Stimulated activated naive B cell treated with anti-CD40 and anti-IgM and Interleukin-4, amounts not matched to agents 10 μg/mL and 1 μg/mL and 100 μg/mL, for 72 hours (primary cell): ENCODE measurements at regions not wholly inside any gene's neighbourhood (a gene's known extent, or its start where the extent isn't known, plus 50 kb on each side); places are given as distances from the start of the nearest gene placed in this dataset.
"Not testable (repeated sequence)": the region's sequence is repeated elsewhere in the genome, so short reads cannot be mapped to it uniquely, and the experiment has no call there.

Experiments
- ATAC-seq, 2 donors: fragments of 150-1000 bp; cut with Tn5 transposase; replicated peaks; 2 replicates each; pipeline ENCODE4 v1.10.0; 2021; ENCODE audit warnings: moderate library complexity in 1 of 2
- DNase-seq: peaks from one replicate; pipeline ENCODE4 v3.0.0; 2021
- H3K27ac Mint-ChIP-seq: one replicate; pipeline ENCODE4 v1.8.0; 2022; ENCODE audit warnings: mild to moderate bottlenecking, mixed read lengths
- H3K27me3 Mint-ChIP-seq, 2 donors: one replicate each; pipeline ENCODE4 v1.8.0; 2022; ENCODE audit warnings: mixed read lengths in 2 of 2
- H3K36me3 Mint-ChIP-seq, 2 donors: one replicate each; pipeline ENCODE4 v1.8.0; 2022; ENCODE audit warnings: mixed read lengths in 2 of 2, mild to moderate bottlenecking in 1 of 2
- H3K4me1 Mint-ChIP-seq, 2 donors: one replicate each; pipeline ENCODE4 v1.8.0; 2022; ENCODE audit warnings: mixed read lengths in 2 of 2, mild to moderate bottlenecking in 1 of 2
- H3K4me3 Mint-ChIP-seq, 2 donors: one replicate each; pipeline ENCODE4 v1.8.0; 2022; ENCODE audit warnings: mild to moderate bottlenecking in 2 of 2, mixed read lengths in 2 of 2, moderate library complexity in 1 of 2
- H3K9me3 Mint-ChIP-seq, 2 donors: one replicate each; pipeline ENCODE4 v1.8.0; 2022; ENCODE audit warnings: mixed read lengths in 2 of 2, mild to moderate bottlenecking in 1 of 2

- no peak for ATAC-seq
- H3K9me3 Mint-ChIP-seq: no peaks in the 10 kb centered on the region
- H3K4me1 Mint-ChIP-seq: no peaks in the 10 kb centered on the region
- H3K36me3 Mint-ChIP-seq: peaks cover 29 to 45% of the 10 kb centered on the region in 2 donors
- no peak overlapping the region for H3K4me3 Mint-ChIP-seq
- H3K27ac Mint-ChIP-seq: no peak overlapping the region
- no peak for DNase-seq
- H3K27me3 Mint-ChIP-seq: no peaks in the 10 kb centered on the region
Observed at GRCh38 chr21:7916329-7917303, 2604.8 kb upstream of the TPTE start.

- Mint-ChIP-seq H3K27ac (no peak overlapping the region), H3K9me3 (no peaks in the 10 kb centered on the region), H3K4me3 (no peak overlapping the region), H3K27me3 (no peaks in the 10 kb centered on the region), H3K36me3 (peaks cover 39 to 56% of the 10 kb centered on the region in 2 donors), H3K4me1 (no peaks in the 10 kb centered on the region)
- DNase-seq (no peak), ATAC-seq (no peak)
Observed at GRCh38 chr21:7917729-7918128, 2603.7 kb upstream of the TPTE start.

GRCh38 chr21:7925918-7926582 is 2595.3 kb upstream of the TPTE start:
- H3K9me3 Mint-ChIP-seq, H3K27me3 Mint-ChIP-seq, H3K4me3 Mint-ChIP-seq, ATAC-seq, H3K27ac Mint-ChIP-seq, H3K4me1 Mint-ChIP-seq, DNase-seq: not testable (repeated sequence)
- peaks cover 75 to 76% of the 10 kb centered on the region in 2 donors for H3K36me3 Mint-ChIP-seq

- not testable (repeated sequence) for H3K4me1 Mint-ChIP-seq, H3K27ac Mint-ChIP-seq, DNase-seq, ATAC-seq, H3K4me3 Mint-ChIP-seq, H3K27me3 Mint-ChIP-seq
- Mint-ChIP-seq H3K9me3 (peaks cover 32 to 34% of the 10 kb centered on the region in 2 donors), H3K36me3 (peaks cover 67 to 69% of the 10 kb centered on the region in 2 donors)
Observed at GRCh38 chr21:7928528-7928927, 2592.9 kb upstream of the TPTE start.

GRCh38 chr21:7929586-7929985 is 2591.8 kb upstream of the TPTE start:
- not testable (repeated sequence) for ATAC-seq, DNase-seq

GRCh38 chr21:7930445-7930844 is 2590.9 kb upstream of the TPTE start:
- peaks cover 68 to 70% of the 10 kb centered on the region in 2 donors for H3K36me3 Mint-ChIP-seq
- H3K4me1 Mint-ChIP-seq, DNase-seq, ATAC-seq, H3K27ac Mint-ChIP-seq, H3K4me3 Mint-ChIP-seq, H3K27me3 Mint-ChIP-seq: not testable (repeated sequence)
- peaks cover 51 to 53% of the 10 kb centered on the region in 2 donors for H3K9me3 Mint-ChIP-seq

More at GRCh38 chr21:7929586-7929985, 2591.8 kb upstream of the TPTE start:
- H3K4me1 Mint-ChIP-seq, H3K4me3 Mint-ChIP-seq, H3K27me3 Mint-ChIP-seq, H3K27ac Mint-ChIP-seq: not testable (repeated sequence)
- Mint-ChIP-seq H3K36me3 (peaks cover 66 to 67% of the 10 kb centered on the region in 2 donors), H3K9me3 (peaks cover 43 to 45% of the 10 kb centered on the region in 2 donors)

GRCh38 chr21:7932113-7932512 is 2589.3 kb upstream of the TPTE start:
- not testable (repeated sequence) for ATAC-seq, H3K27me3 Mint-ChIP-seq, H3K4me3 Mint-ChIP-seq, DNase-seq, H3K27ac Mint-ChIP-seq, H3K4me1 Mint-ChIP-seq
- peaks cover 68 to 70% of the 10 kb centered on the region in 2 donors for H3K9me3 Mint-ChIP-seq
- peaks cover 68 to 69% of the 10 kb centered on the region in 2 donors for H3K36me3 Mint-ChIP-seq

GRCh38 chr21:7932834-7933233 is 2588.5 kb upstream of the TPTE start:
- DNase-seq, H3K4me1 Mint-ChIP-seq, H3K27ac Mint-ChIP-seq, ATAC-seq, H3K27me3 Mint-ChIP-seq, H3K4me3 Mint-ChIP-seq: not testable (repeated sequence)
- Mint-ChIP-seq H3K36me3 (peaks cover 68 to 72% of the 10 kb centered on the region in 2 donors), H3K9me3 (peaks cover 75 to 77% of the 10 kb centered on the region in 2 donors)

GRCh38 chr21:7933923-7934322 is 2587.5 kb upstream of the TPTE start:
- H3K4me1 Mint-ChIP-seq: no peaks in the 10 kb centered on the region
- ATAC-seq (no peak), DNase-seq (no peak)
- peaks cover 86 to 88% of the 10 kb centered on the region in 2 donors for H3K9me3 Mint-ChIP-seq
- H3K27me3 Mint-ChIP-seq: no peaks in the 10 kb centered on the region
- peaks cover 66 to 67% of the 10 kb centered on the region in 2 donors for H3K36me3 Mint-ChIP-seq
- no peak overlapping the region for H3K27ac Mint-ChIP-seq
- no peak overlapping the region for H3K4me3 Mint-ChIP-seq

GRCh38 chr21:7937297-7937696 is 2584.1 kb upstream of the TPTE start:
- not testable (repeated sequence) for H3K27me3 Mint-ChIP-seq, H3K27ac Mint-ChIP-seq, H3K4me3 Mint-ChIP-seq, DNase-seq, H3K4me1 Mint-ChIP-seq, ATAC-seq
- H3K36me3 Mint-ChIP-seq: peaks cover 67 to 86% of the 10 kb centered on the region in 2 donors
- peaks cover 100% of the 10 kb centered on the region in 2 donors for H3K9me3 Mint-ChIP-seq

DNA sequence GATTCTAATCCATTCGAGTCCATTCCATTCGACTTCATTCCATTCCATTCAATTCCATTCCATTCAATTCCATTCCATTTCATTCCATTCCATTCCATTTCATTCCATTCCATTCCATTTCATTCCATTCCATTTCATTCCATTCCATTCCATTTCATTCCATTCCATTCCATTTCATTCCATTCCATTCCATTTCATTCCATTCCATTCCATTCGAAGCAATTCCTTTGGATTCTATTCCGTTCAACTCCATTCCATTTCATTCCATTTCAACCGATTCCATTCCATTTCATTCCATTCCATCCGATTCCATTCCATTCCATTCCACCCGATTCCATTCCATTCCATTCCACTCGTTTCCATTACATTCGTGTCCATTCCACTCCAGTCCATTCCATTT is 2583.2 kb upstream of the TPTE start:
- H3K4me3 Mint-ChIP-seq, H3K27ac Mint-ChIP-seq, H3K4me1 Mint-ChIP-seq, H3K27me3 Mint-ChIP-seq, ATAC-seq, DNase-seq: not testable (repeated sequence)
- Mint-ChIP-seq H3K36me3 (peaks cover 64 to 88% of the 10 kb centered on the region in 2 donors), H3K9me3 (peaks cover 100% of the 10 kb centered on the region in 2 donors)

- H3K27ac Mint-ChIP-seq, H3K4me1 Mint-ChIP-seq, H3K27me3 Mint-ChIP-seq, H3K4me3 Mint-ChIP-seq, DNase-seq, ATAC-seq: not testable (repeated sequence)
- Mint-ChIP-seq H3K36me3 (peaks cover 66 to 88% of the 10 kb centered on the region in 2 donors), H3K9me3 (peaks cover 99 to 100% of the 10 kb centered on the region in 2 donors)
Observed at GRCh38 chr21:7941432-7941831, 2580.0 kb upstream of the TPTE start.

DNA sequence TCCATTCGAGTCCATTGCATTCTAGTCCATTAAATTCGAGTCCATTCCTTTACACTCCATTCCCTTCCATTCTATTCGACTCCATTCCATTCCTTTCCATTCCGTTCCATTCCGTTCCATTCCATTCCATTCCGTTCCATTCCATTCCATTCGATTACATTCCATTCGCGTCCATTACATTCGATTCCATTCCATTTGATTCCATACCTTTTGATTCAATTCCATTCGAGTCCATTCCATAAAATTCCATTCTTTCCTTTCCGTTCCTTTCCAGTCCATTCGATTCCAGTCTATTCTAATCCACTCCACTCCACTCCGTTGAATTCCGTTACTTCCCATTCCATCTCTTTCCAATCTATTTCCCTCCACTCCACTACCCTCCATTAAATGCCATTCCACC is 2579.2 kb upstream of the TPTE start:
- H3K27me3 Mint-ChIP-seq, ATAC-seq, H3K4me3 Mint-ChIP-seq, DNase-seq, H3K4me1 Mint-ChIP-seq, H3K27ac Mint-ChIP-seq: not testable (repeated sequence)
- peaks cover 99 to 100% of the 10 kb centered on the region in 2 donors for H3K9me3 Mint-ChIP-seq
- peaks cover 67 to 87% of the 10 kb centered on the region in 2 donors for H3K36me3 Mint-ChIP-seq

DNA sequence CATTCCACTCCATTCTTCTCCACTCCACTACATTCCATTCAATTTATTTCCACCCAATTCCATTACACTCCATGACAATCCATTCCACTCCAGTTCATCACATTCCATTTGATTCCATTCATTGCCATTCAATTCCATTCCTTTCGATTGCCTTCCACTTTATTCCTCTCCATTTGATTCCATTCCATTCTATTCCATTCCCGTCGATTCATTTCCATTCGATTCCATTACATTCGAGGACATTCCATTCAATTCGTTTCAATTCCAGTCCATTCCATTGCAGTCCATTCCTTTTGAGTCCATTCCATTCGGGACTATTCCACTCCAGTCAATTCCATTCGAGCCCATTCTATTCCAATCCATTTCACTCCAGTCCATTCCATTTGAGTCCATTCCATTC is 2577.8 kb upstream of the TPTE start:
- peaks cover 69 to 87% of the 10 kb centered on the region in 2 donors for H3K36me3 Mint-ChIP-seq
- not testable (repeated sequence) for DNase-seq
- H3K9me3 Mint-ChIP-seq: peaks cover 99 to 100% of the 10 kb centered on the region in 2 donors

More for the DNA sequence above, 2577.8 kb upstream of the TPTE start:
- ATAC-seq, H3K4me3 Mint-ChIP-seq, H3K27me3 Mint-ChIP-seq, H3K27ac Mint-ChIP-seq, H3K4me1 Mint-ChIP-seq: not testable (repeated sequence)
